BJ (cell line): ENCODE measurements at regions not wholly inside any gene's neighbourhood (a gene's known extent, or its start where the extent isn't known, plus 50 kb on each side); places are given as distances from the start of the nearest gene placed in this dataset.

Experiments used
- CTCF ChIA-PET: fragments of 350-600 bp; formaldehyde crosslinking; extraction: SDS; loops from one replicate; lab custom pipeline; 2021; ENCODE audit warnings: antibody characterized with exemption, inconsistent platforms; lab: Yijun Ruan, JAX
- POLR2A ChIA-PET: fragments of 300-600 bp; sonication (Branson Sonifier 250); formaldehyde crosslinking; extraction: SDS; loops from one replicate; lab custom pipeline; 2021; ENCODE audit warnings: antibody characterized with exemption; lab: Charles Lee
- DNase-seq: peaks from one replicate; pipeline ENCODE4 v3.0.0-alpha.2; 2011; ENCODE audit warnings: low read depth
- H3K27me3 ChIP-seq: 2 replicates; pipeline ENCODE4 v1.6.0; 2011; ENCODE audit warnings: low read length; ENCODE audit not compliant: control insufficient read depth, insufficient read depth
- H3K36me3 ChIP-seq: 2 replicates; pipeline ENCODE4 v1.5.1; 2011; ENCODE audit warnings: low read length; ENCODE audit not compliant: control insufficient read depth, insufficient read depth
- H3K4me3 ChIP-seq: 2 replicates; pipeline ENCODE4 v1.5.1; 2011; ENCODE audit warnings: low read depth, mild to moderate bottlenecking, control low read depth, low read length
- TF ChIP-seq, protein P1 (sequence below): IDR thresholded peaks from 2 replicates; pipeline ENCODE4 v1.5.1; 2011; ENCODE audit warnings: low read depth, mild to moderate bottlenecking, control low read depth, inconsistent platforms, low read length, moderate library complexity; ENCODE audit not compliant: insufficient read depth

DNA sequence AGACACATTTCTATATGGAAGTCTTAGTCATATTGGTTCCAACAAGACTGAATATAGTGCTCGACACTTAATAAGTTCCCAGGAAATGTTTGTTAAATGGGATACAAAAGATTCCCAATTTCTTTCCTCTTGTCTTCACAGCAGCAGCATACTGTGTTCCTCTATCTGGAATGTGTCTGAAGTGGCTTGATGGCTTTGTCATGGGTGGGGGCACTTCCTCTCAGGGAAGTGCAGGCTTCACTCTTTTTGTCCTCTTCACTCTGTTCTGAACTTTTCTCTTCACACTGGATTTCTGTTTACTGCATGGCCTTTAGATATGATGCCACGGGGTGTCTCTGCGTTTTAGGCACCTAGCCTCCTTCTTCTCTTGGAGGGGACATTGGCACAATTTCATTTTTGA lies 127.7 kb upstream of the C9orf72 start:
- ChIA-PET POLR2A (no interaction called here), CTCF (no interaction called here)
- DNase-seq: no peak
- Histone ChIP-seq H3K27me3 (no peaks in the 10 kb centered on the region), H3K4me3 (no peak overlapping the region), H3K36me3 (no peaks in the 10 kb centered on the region)
- TF ChIP-seq, protein P1, sequence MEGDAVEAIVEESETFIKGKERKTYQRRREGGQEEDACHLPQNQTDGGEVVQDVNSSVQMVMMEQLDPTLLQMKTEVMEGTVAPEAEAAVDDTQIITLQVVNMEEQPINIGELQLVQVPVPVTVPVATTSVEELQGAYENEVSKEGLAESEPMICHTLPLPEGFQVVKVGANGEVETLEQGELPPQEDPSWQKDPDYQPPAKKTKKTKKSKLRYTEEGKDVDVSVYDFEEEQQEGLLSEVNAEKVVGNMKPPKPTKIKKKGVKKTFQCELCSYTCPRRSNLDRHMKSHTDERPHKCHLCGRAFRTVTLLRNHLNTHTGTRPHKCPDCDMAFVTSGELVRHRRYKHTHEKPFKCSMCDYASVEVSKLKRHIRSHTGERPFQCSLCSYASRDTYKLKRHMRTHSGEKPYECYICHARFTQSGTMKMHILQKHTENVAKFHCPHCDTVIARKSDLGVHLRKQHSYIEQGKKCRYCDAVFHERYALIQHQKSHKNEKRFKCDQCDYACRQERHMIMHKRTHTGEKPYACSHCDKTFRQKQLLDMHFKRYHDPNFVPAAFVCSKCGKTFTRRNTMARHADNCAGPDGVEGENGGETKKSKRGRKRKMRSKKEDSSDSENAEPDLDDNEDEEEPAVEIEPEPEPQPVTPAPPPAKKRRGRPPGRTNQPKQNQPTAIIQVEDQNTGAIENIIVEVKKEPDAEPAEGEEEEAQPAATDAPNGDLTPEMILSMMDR: no peak

DNA sequence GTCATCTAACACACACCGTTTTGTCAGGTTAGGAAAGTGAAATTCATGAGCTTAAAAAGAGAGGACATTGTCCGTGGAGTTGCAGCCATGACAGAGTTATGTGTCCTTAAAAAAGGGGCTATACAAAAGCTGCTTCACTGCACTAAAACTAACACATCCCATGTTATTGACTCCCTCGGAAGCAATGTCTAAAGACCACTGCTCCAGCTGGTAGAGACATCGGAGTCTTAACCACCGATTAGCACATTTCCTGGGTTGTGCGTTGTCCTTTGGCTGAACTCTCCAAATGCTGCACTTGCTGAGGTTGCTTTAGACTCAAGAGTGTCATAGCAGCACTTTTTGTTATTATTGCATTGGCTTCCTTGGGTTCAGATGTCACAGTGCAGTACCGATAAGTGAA lies 128.3 kb upstream of the C9orf72 start:
- ChIA-PET CTCF (no interaction called here), POLR2A (no interaction called here)
- H3K4me3 ChIP-seq: no peak overlapping the region
- no peak for DNase-seq
- no peaks in the 10 kb centered on the region for H3K27me3 ChIP-seq
- TF ChIP-seq, protein P1: no peak
- no peaks in the 10 kb centered on the region for H3K36me3 ChIP-seq

DNA sequence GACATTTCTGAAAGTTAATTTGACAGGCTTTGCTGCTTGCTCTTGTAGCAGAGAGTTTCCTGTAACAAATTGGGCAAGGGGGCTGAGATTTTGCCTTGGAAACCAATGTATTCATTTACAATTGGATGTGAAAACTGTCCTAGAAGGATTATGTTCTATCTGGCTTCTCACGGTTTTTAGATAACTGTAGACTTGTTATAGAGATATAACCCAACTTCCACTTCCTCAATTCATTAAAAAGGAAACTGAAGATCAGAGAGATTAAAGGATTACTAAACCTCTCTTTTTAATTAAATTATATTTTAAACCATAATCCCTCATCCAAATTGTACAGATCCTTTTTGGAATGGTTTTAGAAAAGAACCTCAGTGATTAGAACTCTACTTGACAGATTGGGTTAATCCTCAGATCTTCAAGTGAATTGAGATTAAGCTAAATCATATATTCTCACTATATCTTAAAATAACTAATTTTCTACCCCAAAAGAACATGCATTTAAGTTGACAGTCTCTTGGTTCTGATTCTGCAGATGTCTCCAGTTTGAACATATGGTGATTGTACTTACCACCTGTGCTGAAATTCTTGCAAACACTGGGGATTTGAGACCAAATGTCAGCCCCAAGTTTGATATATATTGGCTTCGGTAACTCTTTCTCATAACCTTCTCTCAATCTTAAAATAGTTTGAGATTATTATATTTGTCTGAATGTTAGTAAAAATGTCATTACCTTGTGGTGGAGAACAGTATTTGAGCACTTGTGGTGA lies 130.1 kb upstream of the C9orf72 start:
- CTCF ChIA-PET: no interaction called here
- no peaks in the 10 kb centered on the region for H3K27me3 ChIP-seq
- no peak for DNase-seq
- H3K36me3 ChIP-seq: no peaks in the 10 kb centered on the region
- H3K4me3 ChIP-seq: no peak overlapping the region
- TF ChIP-seq, protein P1: no peak
- POLR2A ChIA-PET: no interaction called here

DNA sequence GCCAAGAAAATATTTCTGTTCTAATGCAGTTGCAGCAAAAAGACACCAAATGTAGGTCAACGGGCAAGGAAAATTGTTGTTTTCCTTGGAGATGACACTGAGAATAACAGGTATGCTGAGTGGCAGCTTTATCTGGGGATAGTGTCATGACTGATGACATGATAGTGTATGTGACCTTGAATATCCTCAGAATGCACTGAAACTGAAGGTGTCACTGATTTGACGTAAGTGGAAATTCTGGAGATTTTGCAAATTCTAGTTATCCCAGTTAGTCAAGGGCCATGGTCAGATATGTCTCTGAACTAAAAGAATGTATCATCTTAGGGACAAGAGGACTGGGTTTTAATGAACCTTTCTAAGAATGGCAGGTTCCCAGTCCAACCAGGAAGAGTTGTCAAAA lies 138.0 kb upstream of the C9orf72 start:
- no peaks in the 10 kb centered on the region for H3K36me3 ChIP-seq
- DNase-seq: no peak
- no peaks in the 10 kb centered on the region for H3K27me3 ChIP-seq
- no peak overlapping the region for H3K4me3 ChIP-seq
- CTCF ChIA-PET: no interaction called here
- POLR2A ChIA-PET: no interaction called here
- TF ChIP-seq, protein P1: no peak

DNA sequence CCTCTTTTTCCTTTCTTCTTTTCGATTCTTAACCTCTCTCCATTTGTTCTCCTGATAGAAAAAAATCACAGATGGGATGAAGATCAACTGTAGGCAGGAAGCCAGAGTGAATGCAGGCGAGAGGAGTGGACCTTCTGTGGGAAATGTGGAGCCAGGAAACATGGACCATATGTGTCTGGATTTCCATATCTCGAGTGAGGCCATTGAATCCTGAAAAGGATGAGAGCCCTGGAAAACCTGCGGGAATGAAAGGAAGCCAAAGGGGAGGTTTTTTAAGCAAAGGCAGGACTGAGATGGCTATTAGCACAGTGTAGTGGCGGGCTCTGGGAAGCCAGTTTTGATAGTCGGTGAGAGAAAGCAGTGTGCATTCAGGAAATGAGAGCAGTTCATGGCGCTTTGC lies 139.5 kb upstream of the C9orf72 start:
- TF ChIP-seq, protein P1: no peak
- Histone ChIP-seq H3K4me3 (no peak overlapping the region), H3K36me3 (no peaks in the 10 kb centered on the region), H3K27me3 (no peaks in the 10 kb centered on the region)
- DNase-seq: no peak
- CTCF ChIA-PET: no interaction called here
- POLR2A ChIA-PET: no interaction called here
